ENCODE measurements at regions not wholly inside any gene's neighbourhood (a gene's known extent, or its start where the extent isn't known, plus 50 kb on each side); places are given as distances from the start of the nearest gene placed in this dataset.

DNA sequence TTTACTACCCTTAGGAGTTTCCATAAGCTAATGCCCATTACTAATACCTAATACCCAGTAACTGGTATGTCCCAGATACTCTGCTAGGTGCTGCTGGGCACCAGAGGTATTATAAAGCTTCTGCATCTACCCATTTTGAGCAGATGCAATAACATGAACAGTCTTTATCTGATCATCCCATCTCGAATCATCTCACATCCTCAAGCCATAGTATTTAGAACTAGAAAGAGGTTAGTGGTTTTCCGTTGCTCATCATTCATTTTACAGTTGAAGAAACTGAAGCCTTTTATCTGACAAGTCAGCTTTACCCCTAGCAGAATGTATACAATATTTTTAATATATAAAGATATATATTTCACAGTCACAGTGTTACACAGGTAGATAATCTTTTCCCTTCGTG lies 99.1 kb upstream of the TCF4 start:
- TF ChIP-seq, protein P1, sequence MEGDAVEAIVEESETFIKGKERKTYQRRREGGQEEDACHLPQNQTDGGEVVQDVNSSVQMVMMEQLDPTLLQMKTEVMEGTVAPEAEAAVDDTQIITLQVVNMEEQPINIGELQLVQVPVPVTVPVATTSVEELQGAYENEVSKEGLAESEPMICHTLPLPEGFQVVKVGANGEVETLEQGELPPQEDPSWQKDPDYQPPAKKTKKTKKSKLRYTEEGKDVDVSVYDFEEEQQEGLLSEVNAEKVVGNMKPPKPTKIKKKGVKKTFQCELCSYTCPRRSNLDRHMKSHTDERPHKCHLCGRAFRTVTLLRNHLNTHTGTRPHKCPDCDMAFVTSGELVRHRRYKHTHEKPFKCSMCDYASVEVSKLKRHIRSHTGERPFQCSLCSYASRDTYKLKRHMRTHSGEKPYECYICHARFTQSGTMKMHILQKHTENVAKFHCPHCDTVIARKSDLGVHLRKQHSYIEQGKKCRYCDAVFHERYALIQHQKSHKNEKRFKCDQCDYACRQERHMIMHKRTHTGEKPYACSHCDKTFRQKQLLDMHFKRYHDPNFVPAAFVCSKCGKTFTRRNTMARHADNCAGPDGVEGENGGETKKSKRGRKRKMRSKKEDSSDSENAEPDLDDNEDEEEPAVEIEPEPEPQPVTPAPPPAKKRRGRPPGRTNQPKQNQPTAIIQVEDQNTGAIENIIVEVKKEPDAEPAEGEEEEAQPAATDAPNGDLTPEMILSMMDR (IDR thresholded peaks at IDR 0.05 in 4 of 5, conservative IDR thresholded peaks at IDR 0.05 in 1 of 5), result no peak
- TF ChIP-seq POLR2A (IDR thresholded peaks at IDR 0.05), result no peak

Data from gastrocnemius medialis (tissue), 4 donors.